GM23248 (cell line): ENCODE measurements at regions not wholly inside any gene's neighbourhood (a gene's known extent, or its start where the extent isn't known, plus 50 kb on each side); places are given as distances from the start of the nearest gene placed in this dataset.

Experiments
- DNase-seq: peaks from one replicate; pipeline ENCODE4 v3.0.0-alpha.2; 2015
- H2AFZ ChIP-seq: fragments of 200-600 bp; sonication (generic); 2 replicates; pipeline ENCODE4 v1.6.1; 2016; ENCODE audit warnings: antibody characterized with exemption
- H3F3A ChIP-seq: fragments of 200-600 bp; sonication (generic); 2 replicates; pipeline ENCODE4 v1.6.1; 2016; ENCODE audit warnings: mild to moderate bottlenecking, antibody characterized with exemption, mixed run types; ENCODE audit not compliant: insufficient read depth
- H3K27ac ChIP-seq: fragments of 200-600 bp; sonication (generic); 2 replicates; pipeline ENCODE4 v1.5.1; 2016; ENCODE audit warnings: mild to moderate bottlenecking
- H3K27me3 ChIP-seq: fragments of 200-600 bp; sonication (generic); replicated peaks from 2 replicates; pipeline ENCODE4 v1.6.1; 2016; ENCODE audit warnings: mild to moderate bottlenecking; ENCODE audit not compliant: insufficient read depth
- H3K36me3 ChIP-seq: fragments of 200-600 bp; sonication (generic); 2 replicates; pipeline ENCODE4 v1.6.1; 2016; ENCODE audit warnings: low read depth, mild to moderate bottlenecking
- H3K4me1 ChIP-seq: fragments of 200-600 bp; sonication (generic); 2 replicates; pipeline ENCODE4 v1.6.1; 2016; ENCODE audit warnings: mild to moderate bottlenecking; ENCODE audit not compliant: insufficient read depth
- H3K4me2 ChIP-seq: fragments of 200-600 bp; sonication (generic); one replicate; pipeline ENCODE4 v1.6.1; 2016; ENCODE audit warnings: mild to moderate bottlenecking; ENCODE audit not compliant: unreplicated experiment
- H3K4me3 ChIP-seq: fragments of 200-600 bp; sonication (generic); 2 replicates; pipeline ENCODE4 v1.5.1; 2016; ENCODE audit warnings: mild to moderate bottlenecking
- H3K79me2 ChIP-seq: fragments of 200-600 bp; sonication (generic); 2 replicates; pipeline ENCODE4 v1.6.1; 2016; ENCODE audit warnings: mild to moderate bottlenecking; ENCODE audit not compliant: insufficient read depth
- H3K9ac ChIP-seq: fragments of 200-600 bp; sonication (generic); 2 replicates; pipeline ENCODE4 v1.6.1; 2016; ENCODE audit warnings: mild to moderate bottlenecking
- H3K9me2 ChIP-seq: fragments of 200-600 bp; sonication (generic); 2 replicates; pipeline ENCODE4 v1.6.1; 2016; ENCODE audit warnings: mixed run types, mild to moderate bottlenecking, moderate library complexity; ENCODE audit not compliant: insufficient read depth
- H3K9me3 ChIP-seq: fragments of 200-600 bp; sonication (generic); one replicate; pipeline ENCODE4 v1.6.1; 2017; ENCODE audit warnings: low read depth
- H4K20me1 ChIP-seq: fragments of 200-600 bp; sonication (generic); 2 replicates; pipeline ENCODE4 v1.6.0; 2016; ENCODE audit not compliant: insufficient read depth
- EZH2 ChIP-seq: fragments of 200-600 bp; sonication (generic); IDR thresholded peaks from 2 replicates; pipeline ENCODE4 v1.6.1; 2018; ENCODE audit warnings: antibody characterized with exemption, mild to moderate bottlenecking; ENCODE audit not compliant: insufficient read depth, poor library complexity, severe bottlenecking
- EZH2phosphoT487 ChIP-seq: fragments of 200-600 bp; sonication (generic); IDR thresholded peaks from 2 replicates; pipeline ENCODE4 v1.6.1; 2018; ENCODE audit warnings: antibody characterized with exemption, moderate library complexity, mild to moderate bottlenecking, low read depth; ENCODE audit not compliant: insufficient read depth
- WGBS, 2 experiments: methylation state at CpG; one replicate each; pipeline ENCODE4 v1.1.6; 2015 to 2017; ENCODE audit warnings: low lambda C conversion rate in 2 of 2, low coverage in 1 of 2; ENCODE audit errors: missing lambda C conversion rate in 2 of 2; 5-methylcytosine and 5-hydroxymethylcytosine counted together
- in situ Hi-C: fragments of 300-500 bp; cut with MboI; formaldehyde crosslinking; loops from 2 replicates; pipeline ENCODE4 v1.15.0; 2020

GRCh38 chr2:24409700-24410556 is 49.6 kb upstream of the ITSN2 start:
- no peaks in the 10 kb centered on the region for H3K9me2 ChIP-seq
- H3K4me2 ChIP-seq, result no peak overlapping the region
- WGBS, 2 experiments, result 48 to 49% methylated on average over 13 of the region's 13 CpGs
- no peak overlapping the region for H3K4me3 ChIP-seq
- H3K27me3 ChIP-seq, result peaks cover 8% of the 10 kb centered on the region
- H4K20me1 ChIP-seq, result no peaks in the 10 kb centered on the region
- TF ChIP-seq EZH2 (no peak), EZH2phosphoT487 (no peak)
- no peaks in the 10 kb centered on the region for H3K9me3 ChIP-seq
- no peaks in the 10 kb centered on the region for H3K4me1 ChIP-seq
- in situ Hi-C loops, result loop anchor here (10.0 to 25.0 kb wide), 3 partner anchors 415 to 777 kb away; partner anchors contain the start of gene DNAJC27
- no peak overlapping the region for H3K9ac ChIP-seq
- DNase-seq, result peak; percentile 82
- H3F3A ChIP-seq, result no peaks in the 10 kb centered on the region
- no peaks in the 10 kb centered on the region for H3K36me3 ChIP-seq
- H3K79me2 ChIP-seq, result no peaks in the 10 kb centered on the region
- H2AFZ ChIP-seq, result no peak overlapping the region
- H3K27ac ChIP-seq, result no peak overlapping the region
